ENCODE measurements at regions not wholly inside any gene's neighbourhood (a gene's known extent, or its start where the extent isn't known, plus 50 kb on each side); places are given as distances from the start of the nearest gene placed in this dataset.

GRCh38 chr9:73579823-73580222 is 428.2 kb downstream of the ANXA1 start:
- TF ChIP-seq, protein P1, sequence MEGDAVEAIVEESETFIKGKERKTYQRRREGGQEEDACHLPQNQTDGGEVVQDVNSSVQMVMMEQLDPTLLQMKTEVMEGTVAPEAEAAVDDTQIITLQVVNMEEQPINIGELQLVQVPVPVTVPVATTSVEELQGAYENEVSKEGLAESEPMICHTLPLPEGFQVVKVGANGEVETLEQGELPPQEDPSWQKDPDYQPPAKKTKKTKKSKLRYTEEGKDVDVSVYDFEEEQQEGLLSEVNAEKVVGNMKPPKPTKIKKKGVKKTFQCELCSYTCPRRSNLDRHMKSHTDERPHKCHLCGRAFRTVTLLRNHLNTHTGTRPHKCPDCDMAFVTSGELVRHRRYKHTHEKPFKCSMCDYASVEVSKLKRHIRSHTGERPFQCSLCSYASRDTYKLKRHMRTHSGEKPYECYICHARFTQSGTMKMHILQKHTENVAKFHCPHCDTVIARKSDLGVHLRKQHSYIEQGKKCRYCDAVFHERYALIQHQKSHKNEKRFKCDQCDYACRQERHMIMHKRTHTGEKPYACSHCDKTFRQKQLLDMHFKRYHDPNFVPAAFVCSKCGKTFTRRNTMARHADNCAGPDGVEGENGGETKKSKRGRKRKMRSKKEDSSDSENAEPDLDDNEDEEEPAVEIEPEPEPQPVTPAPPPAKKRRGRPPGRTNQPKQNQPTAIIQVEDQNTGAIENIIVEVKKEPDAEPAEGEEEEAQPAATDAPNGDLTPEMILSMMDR (conservative IDR thresholded peaks at IDR 0.05; ENCODE audit: low read depth in 2 of 2): no peak
- TF ChIP-seq EZH2 (IDR thresholded peaks at IDR 0.05; ENCODE audit: low read depth, unreplicated experiment): no peak
- no peak for TF ChIP-seq JUNB (IDR thresholded peaks at IDR 0.05; ENCODE audit: unreplicated experiment)
- no peak for TF ChIP-seq CREB1 (CRISPR knock-in tag; IDR thresholded peaks at IDR 0.05; ENCODE audit: low read depth)
- TF ChIP-seq, protein P2, sequence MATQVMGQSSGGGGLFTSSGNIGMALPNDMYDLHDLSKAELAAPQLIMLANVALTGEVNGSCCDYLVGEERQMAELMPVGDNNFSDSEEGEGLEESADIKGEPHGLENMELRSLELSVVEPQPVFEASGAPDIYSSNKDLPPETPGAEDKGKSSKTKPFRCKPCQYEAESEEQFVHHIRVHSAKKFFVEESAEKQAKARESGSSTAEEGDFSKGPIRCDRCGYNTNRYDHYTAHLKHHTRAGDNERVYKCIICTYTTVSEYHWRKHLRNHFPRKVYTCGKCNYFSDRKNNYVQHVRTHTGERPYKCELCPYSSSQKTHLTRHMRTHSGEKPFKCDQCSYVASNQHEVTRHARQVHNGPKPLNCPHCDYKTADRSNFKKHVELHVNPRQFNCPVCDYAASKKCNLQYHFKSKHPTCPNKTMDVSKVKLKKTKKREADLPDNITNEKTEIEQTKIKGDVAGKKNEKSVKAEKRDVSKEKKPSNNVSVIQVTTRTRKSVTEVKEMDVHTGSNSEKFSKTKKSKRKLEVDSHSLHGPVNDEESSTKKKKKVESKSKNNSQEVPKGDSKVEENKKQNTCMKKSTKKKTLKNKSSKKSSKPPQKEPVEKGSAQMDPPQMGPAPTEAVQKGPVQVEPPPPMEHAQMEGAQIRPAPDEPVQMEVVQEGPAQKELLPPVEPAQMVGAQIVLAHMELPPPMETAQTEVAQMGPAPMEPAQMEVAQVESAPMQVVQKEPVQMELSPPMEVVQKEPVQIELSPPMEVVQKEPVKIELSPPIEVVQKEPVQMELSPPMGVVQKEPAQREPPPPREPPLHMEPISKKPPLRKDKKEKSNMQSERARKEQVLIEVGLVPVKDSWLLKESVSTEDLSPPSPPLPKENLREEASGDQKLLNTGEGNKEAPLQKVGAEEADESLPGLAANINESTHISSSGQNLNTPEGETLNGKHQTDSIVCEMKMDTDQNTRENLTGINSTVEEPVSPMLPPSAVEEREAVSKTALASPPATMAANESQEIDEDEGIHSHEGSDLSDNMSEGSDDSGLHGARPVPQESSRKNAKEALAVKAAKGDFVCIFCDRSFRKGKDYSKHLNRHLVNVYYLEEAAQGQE (IDR thresholded peaks at IDR 0.05; ENCODE audit: unreplicated experiment): no peak
- TF ChIP-seq POLR2AphosphoS5 (IDR thresholded peaks at IDR 0.05; ENCODE audit: low read depth): no peak
- no peak for TF ChIP-seq EZH2phosphoT487 (IDR thresholded peaks at IDR 0.05; ENCODE audit: unreplicated experiment)
- no peak for TF ChIP-seq ZNF114 (CRISPR knock-in tag; IDR thresholded peaks at IDR 0.05)
- no peak for TF ChIP-seq NANOG (IDR thresholded peaks at IDR 0.05; ENCODE audit: borderline replicate concordance)
- TF ChIP-seq, protein P3, sequence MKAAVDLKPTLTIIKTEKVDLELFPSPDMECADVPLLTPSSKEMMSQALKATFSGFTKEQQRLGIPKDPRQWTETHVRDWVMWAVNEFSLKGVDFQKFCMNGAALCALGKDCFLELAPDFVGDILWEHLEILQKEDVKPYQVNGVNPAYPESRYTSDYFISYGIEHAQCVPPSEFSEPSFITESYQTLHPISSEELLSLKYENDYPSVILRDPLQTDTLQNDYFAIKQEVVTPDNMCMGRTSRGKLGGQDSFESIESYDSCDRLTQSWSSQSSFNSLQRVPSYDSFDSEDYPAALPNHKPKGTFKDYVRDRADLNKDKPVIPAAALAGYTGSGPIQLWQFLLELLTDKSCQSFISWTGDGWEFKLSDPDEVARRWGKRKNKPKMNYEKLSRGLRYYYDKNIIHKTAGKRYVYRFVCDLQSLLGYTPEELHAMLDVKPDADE (IDR thresholded peaks at IDR 0.05): no peak
- TF ChIP-seq ZNF331 (CRISPR knock-in tag; IDR thresholded peaks at IDR 0.05; ENCODE audit: low read depth): no peak
- TF ChIP-seq STAT1 (IDR thresholded peaks at IDR 0.05; ENCODE audit: unreplicated experiment): no peak
